Ovary (tissue), 3 donors: ENCODE measurements at regions not wholly inside any gene's neighbourhood (a gene's known extent, or its start where the extent isn't known, plus 50 kb on each side); places are given as distances from the start of the nearest gene placed in this dataset.

Source experiments
- EP300 ChIP-seq: sonication (generic); formaldehyde crosslinking; IDR thresholded peaks from one replicate; pipeline ENCODE4 v1.6.1; 2017; ENCODE audit warnings: antibody characterized with exemption
- POLR2A ChIP-seq: fragments of 450-650 bp; IDR thresholded peaks from one replicate; pipeline ENCODE4 v1.6.1; 2017; ENCODE audit warnings: antibody characterized with exemption, mild to moderate bottlenecking, moderate library complexity
- TF ChIP-seq, protein P1 (sequence below), 3 donors: fragments of 450-650 bp in 2 of 3; fragments of 200-600 bp in 1 of 3; IDR thresholded peaks; one replicate each; pipeline versions ENCODE4 v1.5.1 to v1.8.0; 2016 to 2022; ENCODE audit warnings: antibody characterized with exemption in 3 of 3, mild to moderate bottlenecking in 1 of 3
- donor health status: DM: no; HTN: no; CAD: no.

DNA sequence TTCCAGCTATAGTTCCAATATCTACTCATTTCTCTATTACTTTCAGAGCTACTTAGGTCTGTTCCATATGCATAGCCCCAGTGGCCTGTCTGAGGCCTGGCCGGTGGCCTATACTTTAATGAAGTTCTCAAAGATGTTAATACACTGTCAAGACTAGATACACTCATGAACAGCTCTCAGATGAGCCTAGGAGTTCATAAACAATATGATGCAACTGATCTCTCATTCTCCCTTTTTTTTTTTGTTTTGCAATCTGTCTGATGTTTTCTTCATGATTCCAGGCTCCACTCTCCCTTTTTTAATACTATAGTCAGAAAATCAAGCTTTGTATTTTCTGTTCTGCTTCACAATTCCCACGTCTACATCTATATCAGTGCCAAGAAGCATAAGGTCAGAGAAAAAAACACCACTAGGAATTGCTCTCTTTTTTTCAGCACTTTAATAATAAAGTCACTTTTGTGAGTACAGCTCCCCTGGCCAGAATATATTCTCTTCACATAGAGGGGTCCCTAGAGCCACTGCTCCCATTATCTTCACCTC, 321.0 kb downstream of the C7orf25 start:
- TF ChIP-seq, protein P1, sequence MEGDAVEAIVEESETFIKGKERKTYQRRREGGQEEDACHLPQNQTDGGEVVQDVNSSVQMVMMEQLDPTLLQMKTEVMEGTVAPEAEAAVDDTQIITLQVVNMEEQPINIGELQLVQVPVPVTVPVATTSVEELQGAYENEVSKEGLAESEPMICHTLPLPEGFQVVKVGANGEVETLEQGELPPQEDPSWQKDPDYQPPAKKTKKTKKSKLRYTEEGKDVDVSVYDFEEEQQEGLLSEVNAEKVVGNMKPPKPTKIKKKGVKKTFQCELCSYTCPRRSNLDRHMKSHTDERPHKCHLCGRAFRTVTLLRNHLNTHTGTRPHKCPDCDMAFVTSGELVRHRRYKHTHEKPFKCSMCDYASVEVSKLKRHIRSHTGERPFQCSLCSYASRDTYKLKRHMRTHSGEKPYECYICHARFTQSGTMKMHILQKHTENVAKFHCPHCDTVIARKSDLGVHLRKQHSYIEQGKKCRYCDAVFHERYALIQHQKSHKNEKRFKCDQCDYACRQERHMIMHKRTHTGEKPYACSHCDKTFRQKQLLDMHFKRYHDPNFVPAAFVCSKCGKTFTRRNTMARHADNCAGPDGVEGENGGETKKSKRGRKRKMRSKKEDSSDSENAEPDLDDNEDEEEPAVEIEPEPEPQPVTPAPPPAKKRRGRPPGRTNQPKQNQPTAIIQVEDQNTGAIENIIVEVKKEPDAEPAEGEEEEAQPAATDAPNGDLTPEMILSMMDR (IDR thresholded peaks at IDR 0.05): no peak
- TF ChIP-seq POLR2A: no peak
- TF ChIP-seq EP300: no peak
